Brain microvascular endothelial cell (primary cell): ENCODE measurements at regions not wholly inside any gene's neighbourhood (a gene's known extent, or its start where the extent isn't known, plus 50 kb on each side); places are given as distances from the start of the nearest gene placed in this dataset.

Source experiments
- DNase-seq: peaks from one replicate; pipeline ENCODE4 v3.0.0-alpha.2; 2020
- H3K27ac ChIP-seq: fragments of 250-450 bp; sonication (Bioruptor Pico); 2 replicates; pipeline ENCODE4 v1.5.1; 2020; ENCODE audit warnings: mild to moderate bottlenecking, moderate library complexity
- H3K27me3 ChIP-seq: fragments of 250-450 bp; sonication (Bioruptor Pico); replicated peaks from 2 replicates; pipeline ENCODE4 v1.5.1; 2020; ENCODE audit warnings: mild to moderate bottlenecking
- H3K36me3 ChIP-seq: fragments of 250-450 bp; sonication (Bioruptor Pico); replicated peaks from 2 replicates; pipeline ENCODE4 v1.5.1; 2020; ENCODE audit warnings: mild to moderate bottlenecking
- H3K4me3 ChIP-seq: 2 replicates; pipeline ENCODE4 v1.5.1; 2011; ENCODE audit warnings: low read depth, mild to moderate bottlenecking, control low read depth, low read length, moderate library complexity
- CTCF ChIP-seq: IDR thresholded peaks from 2 replicates; pipeline ENCODE4 v1.5.1; 2011; ENCODE audit warnings: low read depth, mild to moderate bottlenecking, moderate library complexity, low read length, control low read depth, inconsistent platforms; ENCODE audit errors: missing control alignments
- in situ Hi-C: cut with HindIII; loops from 2 replicates; pipeline ENCODE4 v1.10.0; 2017; ENCODE audit warnings: low sequenced_read_pairs, low pct_ligation_motif_present

DNA sequence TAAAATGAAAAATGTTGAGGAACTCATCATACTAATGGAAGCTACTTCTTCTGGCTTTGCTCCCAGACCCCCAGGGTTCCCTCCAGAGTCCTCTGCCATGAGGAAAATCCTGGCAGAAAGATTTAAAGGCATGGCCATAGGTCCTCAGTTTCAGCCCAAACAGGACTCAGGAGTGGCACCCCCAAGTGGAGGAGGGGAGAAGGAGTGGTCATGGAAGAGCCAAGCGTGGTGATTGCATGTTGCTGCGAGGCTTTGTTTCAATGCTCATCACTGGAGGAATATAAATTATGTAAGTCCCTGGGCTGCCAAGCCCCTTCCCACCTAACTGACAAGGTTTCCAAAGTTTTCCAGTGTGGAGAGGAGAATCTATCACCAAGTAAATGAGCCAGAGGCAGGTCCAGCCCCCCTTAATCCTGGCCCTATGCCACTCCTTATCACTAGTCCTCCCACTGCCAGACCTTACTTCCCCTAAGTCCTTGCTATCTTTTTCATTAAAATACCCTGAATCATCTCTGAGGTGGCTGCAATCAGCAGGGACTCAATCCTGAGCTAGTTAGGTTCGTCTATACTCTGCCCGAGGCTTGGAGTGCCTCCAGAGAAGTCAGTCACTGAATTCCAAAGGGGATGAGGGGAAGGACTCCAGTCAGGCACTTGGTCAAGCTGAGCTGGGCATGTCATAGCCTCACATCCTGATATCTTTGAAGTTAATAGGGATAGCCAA lies 70.7 kb upstream of the TAF1L start:
- DNase-seq = no peak
- Histone ChIP-seq H3K4me3 (no peak overlapping the region), H3K27me3 (no peaks in the 10 kb centered on the region), H3K36me3 (no peaks in the 10 kb centered on the region), H3K27ac (no peak overlapping the region)
- in situ Hi-C loops = no loop called here
- no peak for TF ChIP-seq CTCF

DNA sequence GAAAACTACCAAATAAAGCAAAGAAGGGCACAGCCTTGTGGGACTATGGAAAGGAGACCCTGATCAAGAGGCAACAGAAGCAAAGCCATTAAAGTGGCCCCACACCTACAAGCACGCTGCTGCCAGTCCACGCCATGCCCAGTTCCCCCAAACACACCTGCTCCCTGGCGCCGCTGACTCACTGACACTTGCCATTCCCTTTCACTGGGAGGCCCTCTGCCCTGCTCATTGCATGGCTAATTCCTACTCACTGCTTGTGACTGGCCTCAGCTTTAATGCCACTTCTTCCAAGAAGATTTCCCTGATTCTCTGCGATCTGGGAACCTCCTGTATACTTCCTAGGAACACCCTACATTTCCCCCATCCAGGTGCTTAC lies 71.2 kb upstream of the TAF1L start:
- TF ChIP-seq CTCF = no peak
- DNase-seq = no peak
- in situ Hi-C loops = no loop called here
- Histone ChIP-seq H3K27ac (no peak overlapping the region), H3K4me3 (no peak overlapping the region), H3K27me3 (no peaks in the 10 kb centered on the region), H3K36me3 (no peaks in the 10 kb centered on the region)

GRCh38 chr9:32707326-32707725 lies 71.9 kb upstream of the TAF1L start:
- H3K27ac ChIP-seq = no peak overlapping the region
- in situ Hi-C loops = no loop called here
- no peaks in the 10 kb centered on the region for H3K27me3 ChIP-seq
- TF ChIP-seq CTCF = no peak
- H3K4me3 ChIP-seq = no peak overlapping the region
- H3K36me3 ChIP-seq = no peaks in the 10 kb centered on the region
- no peak for DNase-seq

DNA sequence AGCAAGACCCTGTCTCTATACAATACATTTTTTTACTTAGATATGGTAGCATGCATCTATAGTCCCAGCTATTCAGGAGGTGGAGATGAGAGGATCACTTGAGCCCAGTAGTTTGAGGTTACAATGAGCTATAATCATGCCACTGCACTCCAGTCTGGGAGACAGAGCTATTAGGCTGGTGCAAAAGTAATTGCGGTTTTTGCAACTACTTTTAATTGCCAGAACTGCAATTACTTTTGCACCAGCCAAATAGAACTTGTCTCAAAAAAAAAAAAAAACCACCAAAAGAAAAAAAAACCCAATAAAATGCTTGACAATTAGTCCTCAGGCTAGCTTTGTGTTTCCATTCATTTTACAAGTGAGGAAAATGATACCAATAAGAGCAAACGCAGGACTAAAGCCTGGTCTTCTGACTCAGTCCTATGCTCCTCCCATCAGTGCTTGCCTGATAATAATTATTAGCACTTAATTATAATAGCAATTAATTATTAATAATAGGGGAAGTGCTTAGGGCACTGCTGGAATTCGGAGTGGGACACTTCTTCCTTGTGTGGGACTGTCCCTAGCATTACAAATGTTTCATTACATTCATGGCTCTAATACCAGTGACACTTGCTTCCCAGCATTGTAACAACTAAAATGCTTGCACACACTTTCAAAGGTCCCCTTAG lies 73.1 kb upstream of the TAF1L start:
- no peak overlapping the region for H3K27ac ChIP-seq
- in situ Hi-C loops = no loop called here
- no peak overlapping the region for H3K4me3 ChIP-seq
- DNase-seq = no peak
- no peaks in the 10 kb centered on the region for H3K36me3 ChIP-seq
- no peaks in the 10 kb centered on the region for H3K27me3 ChIP-seq
- no peak for TF ChIP-seq CTCF

DNA sequence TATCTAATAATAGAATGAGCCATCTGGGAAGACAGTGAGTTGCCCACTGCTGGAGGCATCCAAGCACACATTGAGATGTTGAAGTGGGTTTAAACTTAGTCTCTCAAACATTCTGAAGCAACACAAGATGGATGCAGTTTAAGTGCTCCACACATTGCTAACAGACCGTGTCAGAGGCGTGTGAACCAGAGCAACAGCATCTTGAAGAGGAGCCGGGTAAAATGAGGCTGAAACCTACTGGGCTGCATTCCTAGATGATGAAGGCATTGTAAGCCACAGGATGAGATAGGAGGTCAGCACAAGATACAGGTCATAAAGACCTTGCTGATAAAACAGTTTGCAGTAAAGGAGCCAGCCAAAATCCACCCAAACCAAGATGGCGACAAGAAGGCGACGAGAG lies 73.5 kb upstream of the TMEM215 start:
- in situ Hi-C loops = no loop called here

More for the DNA sequence above, 73.5 kb upstream of the TMEM215 start:
- no peaks in the 10 kb centered on the region for H3K36me3 ChIP-seq
- no peak for DNase-seq
- TF ChIP-seq CTCF = no peak
- no peaks in the 10 kb centered on the region for H3K27me3 ChIP-seq
- no peak overlapping the region for H3K4me3 ChIP-seq
- H3K27ac ChIP-seq = no peak overlapping the region
